ENCODE measurements at regions not wholly inside any gene's neighbourhood (a gene's known extent, or its start where the extent isn't known, plus 50 kb on each side); places are given as distances from the start of the nearest gene placed in this dataset.
"Not testable (repeated sequence)": the region's sequence is repeated elsewhere in the genome, so short reads cannot be mapped to it uniquely, and the experiment has no call there.

DNA sequence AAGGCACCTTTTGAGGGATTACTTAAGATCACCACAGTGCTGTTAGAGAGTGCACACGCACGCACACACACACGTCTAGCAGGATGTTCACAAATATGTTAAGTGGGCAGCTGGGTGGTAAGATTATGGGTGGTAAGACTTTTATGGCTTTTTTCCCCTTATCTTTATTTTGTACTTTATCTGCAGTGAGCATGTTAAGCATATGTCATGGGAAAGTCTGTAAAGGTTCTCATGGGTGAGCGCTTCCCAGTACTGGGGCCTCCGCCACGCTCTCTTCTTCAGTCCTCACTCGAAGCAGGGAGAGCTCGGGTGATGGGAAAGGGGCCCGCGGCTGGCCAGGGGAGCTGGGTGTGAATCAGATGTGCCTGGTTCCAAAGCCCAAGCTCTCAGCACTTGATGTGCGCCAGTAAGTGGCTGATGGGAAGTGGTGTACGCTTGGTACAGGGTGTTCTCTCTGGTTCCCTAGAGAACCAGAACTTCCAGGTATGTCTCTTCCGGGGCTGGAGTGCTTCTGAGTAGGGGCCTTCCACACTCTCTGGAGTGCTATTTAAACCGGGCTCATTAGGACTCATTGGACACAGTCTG lies 83.9 kb upstream of the YWHAQ start:
- H3K27me3 Mint-ChIP-seq, result no peaks in the 10 kb centered on the region
- DNase-seq, result no peak
- no peaks in the 10 kb centered on the region for H3K9me3 Mint-ChIP-seq
- peaks cover 4% of the 10 kb centered on the region for H3K4me1 Mint-ChIP-seq
- H3K36me3 Mint-ChIP-seq, result no peaks in the 10 kb centered on the region
- no peak overlapping the region for H3K27ac Mint-ChIP-seq
- no peak overlapping the region for H3K4me3 Mint-ChIP-seq
- POLR2A ChIA-PET, result no interaction called here
- no peak for ATAC-seq (ENCODE audit: low read depth)

DNA sequence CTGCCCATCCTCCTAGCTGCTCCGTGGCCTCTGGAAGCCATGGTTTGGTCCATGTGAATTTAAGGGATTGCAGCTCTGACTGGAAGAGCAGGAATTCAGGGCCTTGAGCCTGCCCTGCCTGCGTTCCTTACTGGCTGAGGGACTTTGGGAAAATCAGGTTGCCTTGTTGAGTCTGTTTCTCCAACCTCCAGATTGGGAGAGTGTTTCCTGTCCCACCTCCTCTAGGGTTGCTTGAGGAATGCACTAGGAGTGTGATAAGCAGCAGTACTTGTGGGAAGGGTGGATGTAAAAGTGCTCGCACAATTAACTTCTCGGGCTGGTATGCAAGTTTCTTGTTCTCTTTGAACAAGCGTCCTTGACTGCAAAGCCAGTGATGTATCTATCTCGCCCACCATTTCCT lies 84.4 kb upstream of the YWHAQ start:
- DNase-seq, result no peak
- Mint-ChIP-seq H3K4me1 (peaks cover 4% of the 10 kb centered on the region), H3K4me3 (no peak overlapping the region), H3K9me3 (no peaks in the 10 kb centered on the region), H3K36me3 (no peaks in the 10 kb centered on the region), H3K27me3 (no peaks in the 10 kb centered on the region), H3K27ac (no peak overlapping the region)
- POLR2A ChIA-PET, result no interaction called here
- no peak for ATAC-seq (ENCODE audit: low read depth)

DNA sequence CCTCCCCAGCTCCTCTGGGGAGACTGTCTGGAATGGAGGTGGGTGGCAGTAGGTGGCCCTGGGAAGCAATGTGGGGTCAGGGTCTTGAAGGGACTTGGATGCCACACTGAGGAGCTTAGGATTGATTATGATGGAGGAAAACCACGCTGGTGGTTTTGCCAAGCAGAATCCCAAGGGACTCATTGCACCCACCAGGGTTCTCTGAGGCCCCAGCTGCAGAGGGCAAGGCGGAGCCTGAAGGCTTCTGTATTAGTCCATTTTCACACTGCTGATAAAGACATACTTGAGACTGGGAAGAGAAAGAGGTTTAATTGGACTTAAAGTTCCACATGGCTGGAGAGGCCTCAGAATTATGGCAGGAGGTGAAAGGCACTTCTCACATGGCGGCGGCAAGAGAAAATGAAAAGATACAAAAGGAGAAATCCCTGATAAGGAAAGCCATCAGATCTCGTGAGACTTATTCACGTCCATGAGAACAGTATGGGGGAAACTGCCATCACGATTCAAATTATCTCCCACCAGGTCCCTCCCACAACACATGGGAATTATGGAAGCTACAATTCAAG lies 87.2 kb upstream of the YWHAQ start:
- Mint-ChIP-seq H3K4me1 (peaks cover 2% of the 10 kb centered on the region), H3K36me3 (no peaks in the 10 kb centered on the region), H3K27ac (no peak overlapping the region), H3K4me3 (no peak overlapping the region), H3K27me3 (peaks cover 2% of the 10 kb centered on the region), H3K9me3 (no peaks in the 10 kb centered on the region)
- DNase-seq, result no peak
- ATAC-seq (ENCODE audit: low read depth), result no peak
- POLR2A ChIA-PET, result no interaction called here

DNA sequence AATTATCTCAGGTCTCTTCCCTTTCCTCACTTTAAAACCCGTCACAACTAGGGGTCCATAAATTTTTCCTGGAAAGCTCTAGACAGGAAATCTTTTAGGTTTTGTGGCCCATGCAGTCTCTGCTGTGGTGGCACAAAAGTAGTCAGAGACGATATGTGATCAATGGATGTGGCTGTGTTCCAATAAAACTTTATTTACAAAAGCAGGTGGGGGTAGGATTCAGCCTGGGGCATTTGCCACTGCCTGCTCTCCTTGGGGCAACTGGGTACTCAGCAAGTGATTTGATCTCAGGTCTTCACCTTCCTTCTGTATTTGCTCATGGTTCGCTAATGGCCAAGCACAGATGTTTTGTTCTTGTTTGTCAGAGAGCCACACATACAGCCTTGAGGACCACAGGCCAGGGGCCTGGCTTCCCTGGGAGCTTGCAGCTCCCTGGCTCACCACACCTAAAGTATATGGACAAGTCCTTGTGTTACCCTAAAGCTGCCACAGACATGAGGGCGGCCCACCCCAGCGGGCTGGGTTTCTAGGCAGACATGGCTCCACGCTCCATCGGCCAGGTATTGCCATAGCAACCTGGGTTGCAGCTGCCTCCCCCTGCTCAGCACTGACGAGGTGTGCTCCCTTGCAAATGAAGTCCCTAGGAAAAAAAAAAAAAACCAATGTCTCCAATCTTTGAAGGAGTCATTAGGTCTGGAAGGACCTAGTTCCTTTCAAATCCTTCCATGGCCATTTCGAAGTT lies 89.7 kb upstream of the YWHAQ start:
- Mint-ChIP-seq H3K27me3 (peaks cover 2% of the 10 kb centered on the region), H3K36me3 (no peaks in the 10 kb centered on the region), H3K4me3 (no peak overlapping the region), H3K9me3 (no peaks in the 10 kb centered on the region), H3K27ac (no peak overlapping the region), H3K4me1 (peaks cover 2% of the 10 kb centered on the region)
- POLR2A ChIA-PET, result interaction anchor here (0.5 to 0.8 kb wide), 2 partner anchors 11 to 165 kb away, joined by 3 read pairs; partner anchors contain the start of gene ADAM17
- ATAC-seq (ENCODE audit: low read depth), result no peak
- no peak for DNase-seq

DNA sequence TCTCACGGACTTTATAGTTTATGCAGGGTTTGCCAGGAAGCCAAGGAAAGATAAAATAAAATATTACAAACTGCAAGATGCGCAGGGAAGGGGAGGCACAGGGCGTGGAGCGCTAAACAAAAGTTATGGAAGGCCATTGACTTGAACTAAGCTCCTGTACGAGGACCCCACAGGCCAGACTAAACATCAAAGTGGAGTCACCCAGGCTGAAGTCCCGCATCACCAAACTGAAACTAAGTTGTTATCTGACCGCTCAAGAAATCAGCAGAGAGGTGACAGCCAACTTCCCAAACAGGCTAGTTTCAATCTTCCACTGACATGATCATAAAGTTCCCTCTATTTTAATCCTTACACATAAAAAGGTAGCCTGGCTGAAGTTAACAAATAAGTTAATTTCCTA lies 90.5 kb upstream of the YWHAQ start:
- Mint-ChIP-seq H3K9me3 (no peaks in the 10 kb centered on the region), H3K27me3 (peaks cover 2% of the 10 kb centered on the region), H3K4me1 (peaks cover 2% of the 10 kb centered on the region), H3K36me3 (no peaks in the 10 kb centered on the region), H3K4me3 (no peak overlapping the region), H3K27ac (no peak overlapping the region)
- POLR2A ChIA-PET, result interaction anchor here (0.8 kb wide), 1 partner anchor 11 kb away, joined by 3 read pairs; no protein-coding TSS in a partner anchor
- ATAC-seq (ENCODE audit: low read depth) (no peak), DNase-seq (no peak)

DNA sequence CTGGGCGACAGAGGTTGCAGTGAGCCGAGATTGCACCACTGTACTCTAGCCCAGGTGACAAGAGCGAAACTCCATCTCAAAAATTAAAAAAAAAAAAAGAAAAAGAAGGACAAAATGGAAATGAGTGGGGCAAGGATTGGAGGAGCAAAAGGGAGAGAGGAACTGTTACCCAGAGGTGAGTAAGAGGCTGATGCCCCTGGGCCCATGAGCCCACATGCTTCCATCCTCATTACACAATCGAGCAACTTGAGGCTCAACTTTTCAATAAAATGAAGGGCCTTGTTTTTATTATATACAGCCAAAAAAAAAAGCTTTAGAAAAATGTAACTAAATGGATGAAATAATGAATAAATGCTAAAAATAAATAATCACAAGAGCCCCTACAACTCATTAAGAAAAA lies 91.7 kb upstream of the YWHAQ start:
- Mint-ChIP-seq H3K27me3 (peaks cover 2% of the 10 kb centered on the region), H3K36me3 (no peaks in the 10 kb centered on the region), H3K27ac (no peak overlapping the region), H3K4me3 (no peak overlapping the region), H3K9me3 (no peaks in the 10 kb centered on the region), H3K4me1 (peaks cover 2% of the 10 kb centered on the region)
- DNase-seq, result no peak
- POLR2A ChIA-PET, result interaction anchor here (0.7 kb wide), 1 partner anchor 16 kb away, joined by 3 read pairs; no protein-coding TSS in a partner anchor
- no peak for ATAC-seq (ENCODE audit: low read depth)

DNA sequence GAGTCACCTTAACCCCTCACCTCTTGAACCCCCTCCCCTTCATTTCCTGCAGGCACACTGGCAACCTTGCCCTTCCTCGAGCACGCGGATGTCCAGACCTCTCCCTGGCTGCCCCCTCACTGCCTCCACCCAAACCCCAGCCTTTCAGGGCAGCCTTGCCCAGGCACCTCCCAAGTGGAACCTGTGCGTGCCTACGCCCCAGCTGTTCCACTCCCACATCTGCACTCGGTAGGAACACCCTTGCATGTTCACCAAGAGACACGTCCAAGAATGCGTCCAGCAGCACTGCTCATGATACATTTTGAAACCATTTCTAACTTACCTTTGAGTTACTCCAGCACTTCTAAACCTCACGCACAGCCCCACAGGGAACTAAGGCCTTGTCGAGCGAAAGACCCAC lies 93.8 kb upstream of the YWHAQ start:
- Mint-ChIP-seq H3K4me3 (no peak overlapping the region), H3K27ac (no peak overlapping the region), H3K4me1 (peaks cover 2% of the 10 kb centered on the region), H3K9me3 (no peaks in the 10 kb centered on the region), H3K27me3 (peaks cover 4% of the 10 kb centered on the region), H3K36me3 (no peaks in the 10 kb centered on the region)
- ATAC-seq (ENCODE audit: low read depth) (no peak), DNase-seq (no peak)
- POLR2A ChIA-PET, result no interaction called here

DNA sequence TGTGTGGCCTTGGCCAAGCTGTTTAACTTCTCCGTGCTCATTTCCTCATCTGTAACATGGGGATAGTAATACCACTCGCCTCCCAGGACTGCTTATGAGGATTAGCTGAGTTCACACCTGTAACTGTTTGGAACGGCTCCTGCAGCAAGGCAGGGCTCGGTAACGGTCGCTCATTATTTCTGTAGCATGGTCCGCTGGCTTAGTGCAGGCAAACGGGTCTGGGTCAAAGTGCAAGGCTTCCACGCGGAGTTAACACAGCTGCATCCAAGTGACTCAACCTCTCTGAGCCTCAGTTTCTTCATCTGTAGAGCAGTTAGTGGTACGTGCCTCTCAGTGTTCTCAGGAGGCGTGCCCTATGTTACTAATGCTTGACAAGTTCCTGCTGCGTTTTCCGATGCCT lies 94.3 kb upstream of the YWHAQ start:
- POLR2A ChIA-PET, result no interaction called here

DNA sequence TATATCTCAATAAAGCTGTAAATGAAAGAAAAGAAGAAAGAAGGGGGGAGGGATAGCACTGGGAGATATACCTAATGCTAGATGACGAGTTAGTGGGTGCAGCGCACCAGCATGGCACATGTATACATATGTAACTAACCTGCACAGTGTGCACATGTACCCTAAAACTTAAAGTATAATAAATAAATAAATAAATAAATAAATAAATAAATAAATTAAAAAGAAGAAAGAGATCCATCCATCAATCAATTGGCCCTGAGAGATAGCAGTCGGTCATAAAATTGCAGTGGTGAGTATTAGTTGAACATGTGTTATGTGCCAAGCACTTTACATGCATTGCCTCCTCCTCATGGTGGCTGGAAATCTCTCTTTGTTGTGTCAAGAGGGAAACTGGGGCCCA lies 95.2 kb upstream of the YWHAQ start:
- DNase-seq; H3K27ac Mint-ChIP-seq; H3K4me1 Mint-ChIP-seq; H3K4me3 Mint-ChIP-seq; H3K9me3 Mint-ChIP-seq; ATAC-seq (ENCODE audit: low read depth); POLR2A ChIA-PET; H3K27me3 Mint-ChIP-seq; H3K36me3 Mint-ChIP-seq: not testable (repeated sequence)

More for the DNA sequence above, 94.3 kb upstream of the YWHAQ start:
- ATAC-seq (ENCODE audit: low read depth) (no peak), DNase-seq (no peak)
- no peaks in the 10 kb centered on the region for H3K36me3 Mint-ChIP-seq
- H3K27me3 Mint-ChIP-seq, result peaks cover 4% of the 10 kb centered on the region
- H3K9me3 Mint-ChIP-seq, result no peaks in the 10 kb centered on the region
- peaks cover 2% of the 10 kb centered on the region for H3K4me1 Mint-ChIP-seq
- H3K27ac Mint-ChIP-seq, result no peak overlapping the region
- no peak overlapping the region for H3K4me3 Mint-ChIP-seq

DNA sequence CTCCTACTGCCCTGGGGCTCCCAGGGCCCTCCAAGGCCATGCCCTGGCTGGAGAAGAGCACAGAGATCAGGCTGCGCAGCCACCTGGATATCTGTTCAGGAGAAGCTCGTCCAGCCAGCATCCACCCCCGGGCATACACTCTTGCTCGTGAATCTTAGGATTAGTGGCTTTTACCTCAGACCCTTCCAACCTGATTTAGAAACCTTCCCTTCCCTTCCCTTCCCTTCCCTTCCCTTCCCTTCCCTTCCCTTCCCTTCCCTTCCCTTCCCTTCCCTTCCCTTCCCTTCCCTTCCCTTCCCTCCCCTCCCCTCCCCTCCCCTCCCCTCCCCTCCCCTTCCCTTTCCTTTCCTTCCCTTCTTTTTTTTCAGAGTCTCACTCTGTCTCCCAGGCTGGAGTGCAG lies 99.7 kb upstream of the YWHAQ start:
- POLR2A ChIA-PET; H3K27me3 Mint-ChIP-seq; H3K36me3 Mint-ChIP-seq; H3K4me1 Mint-ChIP-seq; H3K4me3 Mint-ChIP-seq; H3K27ac Mint-ChIP-seq; DNase-seq; ATAC-seq (ENCODE audit: low read depth); H3K9me3 Mint-ChIP-seq: not testable (repeated sequence)

DNA sequence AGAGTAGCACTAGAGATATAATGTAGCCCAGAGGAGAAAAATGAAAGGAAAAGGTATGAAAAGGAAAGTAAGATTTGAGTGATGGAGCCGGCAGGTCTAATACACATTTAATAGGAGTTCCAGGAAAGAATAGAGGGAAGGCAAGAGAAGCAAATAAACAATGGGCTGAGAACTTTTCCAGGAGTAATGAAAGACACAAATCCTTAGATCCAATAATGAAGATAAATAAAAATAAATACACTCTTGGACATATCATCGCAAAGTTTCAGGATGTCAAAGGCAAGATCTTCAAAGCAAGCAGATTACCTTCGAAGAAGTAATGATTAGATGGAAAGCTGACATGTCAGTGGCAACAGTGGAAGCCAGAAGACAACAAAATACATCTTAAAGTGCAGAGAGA lies 102.0 kb upstream of the YWHAQ start:
- Mint-ChIP-seq H3K27ac (no peak overlapping the region), H3K4me1 (peaks cover 26% of the 10 kb centered on the region), H3K27me3 (peaks cover 2% of the 10 kb centered on the region), H3K9me3 (peaks cover 5% of the 10 kb centered on the region), H3K36me3 (peaks cover 8% of the 10 kb centered on the region), H3K4me3 (no peak overlapping the region)
- ATAC-seq (ENCODE audit: low read depth) (no peak), DNase-seq (no peak)
- POLR2A ChIA-PET, result no interaction called here

DNA sequence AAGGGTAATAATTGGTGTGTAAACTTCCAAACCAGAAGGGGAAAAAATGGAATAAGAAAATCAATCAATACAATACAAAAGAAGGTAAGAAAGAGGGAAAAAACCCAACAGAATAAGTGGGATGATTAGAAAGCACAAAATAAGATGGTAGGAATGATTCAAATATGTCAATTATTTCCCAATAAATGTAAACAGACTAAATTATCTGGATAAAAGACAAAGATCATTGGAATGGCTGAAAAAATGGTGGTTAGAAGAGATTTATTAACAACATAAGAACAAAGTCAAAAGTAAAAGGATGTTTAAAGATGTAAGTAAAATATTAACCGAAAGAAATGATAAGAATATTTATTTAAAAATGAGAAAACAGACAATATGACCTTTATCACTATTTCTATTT lies 103.5 kb upstream of the YWHAQ start:
- no peaks in the 10 kb centered on the region for H3K27me3 Mint-ChIP-seq
- peaks cover 28% of the 10 kb centered on the region for H3K4me1 Mint-ChIP-seq
- ATAC-seq (ENCODE audit: low read depth) (no peak), DNase-seq (no peak)
- H3K4me3 Mint-ChIP-seq, result no peak overlapping the region
- POLR2A ChIA-PET, result interaction anchor here (2.7 kb wide), 1 partner anchor 104 kb away, joined by 13 read pairs; the partner anchor contains the start of gene YWHAQ
- peaks cover 8% of the 10 kb centered on the region for H3K36me3 Mint-ChIP-seq
- peaks cover 5% of the 10 kb centered on the region for H3K9me3 Mint-ChIP-seq
- no peak overlapping the region for H3K27ac Mint-ChIP-seq

DNA sequence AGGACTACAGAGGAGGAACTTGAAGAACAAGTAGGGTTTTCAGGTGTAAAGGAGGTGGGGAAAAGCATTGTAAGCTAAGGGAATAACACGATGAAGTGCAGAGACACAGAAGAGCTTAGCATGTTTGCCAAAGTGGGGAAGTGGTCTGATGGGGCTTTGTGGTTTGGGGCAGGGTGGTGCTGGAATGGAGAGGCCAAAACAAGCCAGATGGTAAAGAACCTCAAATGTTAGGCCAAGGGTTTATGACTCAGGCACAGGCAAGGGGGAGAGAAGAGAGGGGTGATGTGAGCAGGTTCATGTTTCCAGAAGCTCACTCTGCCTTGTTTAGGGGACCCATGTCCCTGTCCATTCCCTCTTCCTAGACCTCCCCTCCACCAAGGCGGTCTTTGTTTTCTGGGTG lies 104.5 kb upstream of the YWHAQ start:
- Mint-ChIP-seq H3K4me1 (peaks cover 28% of the 10 kb centered on the region), H3K36me3 (peaks cover 8% of the 10 kb centered on the region), H3K27me3 (no peaks in the 10 kb centered on the region), H3K9me3 (peaks cover 5% of the 10 kb centered on the region), H3K27ac (peak overlapping the region; percentile 66), H3K4me3 (peak overlapping the region; percentile 4)
- DNase-seq (no peak), ATAC-seq (ENCODE audit: low read depth) (peak; percentile 31)
- POLR2A ChIA-PET, result interaction anchor here (1.0 to 2.7 kb wide), 4 partner anchors 8 to 105 kb away, joined by 4 to 13 read pairs (median 6); partner anchors contain the start of gene YWHAQ

DNA sequence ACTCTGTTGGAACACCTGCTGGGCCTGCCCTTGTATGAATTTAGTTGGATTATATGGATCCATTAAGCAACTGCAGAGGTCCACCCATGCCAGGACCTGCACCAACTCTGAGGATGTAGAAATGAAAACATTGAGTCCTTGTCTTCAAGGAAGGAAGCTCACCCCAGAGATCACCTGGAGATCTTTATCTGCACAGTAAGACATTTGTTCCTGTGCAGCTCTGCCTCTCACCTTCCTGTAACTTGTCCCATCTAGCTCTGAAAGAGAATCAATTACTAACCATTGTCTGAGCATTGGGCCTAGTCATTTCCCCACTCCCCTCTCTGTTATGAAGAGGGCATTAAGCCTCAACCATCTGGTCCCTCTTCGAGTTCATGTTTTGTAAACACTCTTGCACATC lies 105.2 kb upstream of the YWHAQ start:
- peak overlapping the region; percentile 55 for H3K4me3 Mint-ChIP-seq
- POLR2A ChIA-PET, result interaction anchor here (0.6 to 2.7 kb wide), 6 partner anchors 9 to 361 kb away, joined by 3 to 13 read pairs (median 5); partner anchors contain the start of genes ADAM17 and YWHAQ

More for the DNA sequence above, 105.2 kb upstream of the YWHAQ start:
- Mint-ChIP-seq H3K4me1 (peaks cover 28% of the 10 kb centered on the region), H3K9me3 (peaks cover 5% of the 10 kb centered on the region), H3K27ac (peak overlapping the region; percentile 66), H3K27me3 (no peaks in the 10 kb centered on the region), H3K36me3 (peaks cover 8% of the 10 kb centered on the region)
- DNase-seq (no peak), ATAC-seq (ENCODE audit: low read depth) (peak; percentile 53)

Measured in activated naive CD8-positive, alpha-beta T cell treated with anti-CD3 and anti-CD28 coated beads, Interleukin-2, amount 10 ng/mL, durations not matched to agents 7 days and 5 days (primary cell).